Choroid plexus epithelial cell (primary cell): ENCODE measurements at regions not wholly inside any gene's neighbourhood (a gene's known extent, or its start where the extent isn't known, plus 50 kb on each side); places are given as distances from the start of the nearest gene placed in this dataset.

Experiments
- DNase-seq: peaks from one replicate; pipeline ENCODE4 v3.0.0-alpha.2; 2010; ENCODE audit warnings: low read depth
- H3K4me3 ChIP-seq: 2 replicates; pipeline ENCODE4 v1.5.1; 2011; ENCODE audit warnings: low read depth, mild to moderate bottlenecking, control low read depth, low read length, moderate library complexity
- TF ChIP-seq, protein P1 (sequence below): conservative IDR thresholded peaks from 2 replicates; pipeline ENCODE4 v1.5.1; 2011; ENCODE audit warnings: low read depth, mild to moderate bottlenecking, control low read depth, inconsistent platforms, low read length, moderate library complexity

GRCh38 chr2:15061268-15061667 is 428.8 kb downstream of the LRATD1 start:
- DNase-seq = no peak
- TF ChIP-seq, protein P1, sequence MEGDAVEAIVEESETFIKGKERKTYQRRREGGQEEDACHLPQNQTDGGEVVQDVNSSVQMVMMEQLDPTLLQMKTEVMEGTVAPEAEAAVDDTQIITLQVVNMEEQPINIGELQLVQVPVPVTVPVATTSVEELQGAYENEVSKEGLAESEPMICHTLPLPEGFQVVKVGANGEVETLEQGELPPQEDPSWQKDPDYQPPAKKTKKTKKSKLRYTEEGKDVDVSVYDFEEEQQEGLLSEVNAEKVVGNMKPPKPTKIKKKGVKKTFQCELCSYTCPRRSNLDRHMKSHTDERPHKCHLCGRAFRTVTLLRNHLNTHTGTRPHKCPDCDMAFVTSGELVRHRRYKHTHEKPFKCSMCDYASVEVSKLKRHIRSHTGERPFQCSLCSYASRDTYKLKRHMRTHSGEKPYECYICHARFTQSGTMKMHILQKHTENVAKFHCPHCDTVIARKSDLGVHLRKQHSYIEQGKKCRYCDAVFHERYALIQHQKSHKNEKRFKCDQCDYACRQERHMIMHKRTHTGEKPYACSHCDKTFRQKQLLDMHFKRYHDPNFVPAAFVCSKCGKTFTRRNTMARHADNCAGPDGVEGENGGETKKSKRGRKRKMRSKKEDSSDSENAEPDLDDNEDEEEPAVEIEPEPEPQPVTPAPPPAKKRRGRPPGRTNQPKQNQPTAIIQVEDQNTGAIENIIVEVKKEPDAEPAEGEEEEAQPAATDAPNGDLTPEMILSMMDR = no peak

GRCh38 chr2:15066138-15066537 is 433.6 kb downstream of the LRATD1 start:
- TF ChIP-seq, protein P1 = no peak
- H3K4me3 ChIP-seq = no peak overlapping the region
- DNase-seq = no peak

More at GRCh38 chr2:15061268-15061667, 428.8 kb downstream of the LRATD1 start:
- no peak overlapping the region for H3K4me3 ChIP-seq

DNA sequence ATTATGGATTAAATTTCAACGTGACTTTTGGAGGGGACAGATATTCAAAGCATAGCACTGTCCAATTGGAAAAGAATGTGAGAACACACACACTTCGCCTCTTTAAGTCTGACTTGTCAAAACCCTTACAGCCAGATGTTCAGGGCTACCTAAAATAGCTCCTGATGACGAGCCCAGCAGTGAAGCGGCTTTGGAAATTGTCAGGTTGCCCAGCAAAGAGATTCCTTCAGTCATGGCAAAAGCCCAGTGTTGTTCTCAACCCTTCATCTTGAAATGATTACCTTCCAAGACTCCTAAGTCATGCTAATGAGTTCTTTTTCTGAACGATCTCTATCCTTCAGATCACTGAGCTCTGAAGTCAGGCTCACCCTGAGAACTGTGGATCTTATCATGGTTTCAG is 436.6 kb downstream of the LRATD1 start:
- DNase-seq = no peak
- no peak overlapping the region for H3K4me3 ChIP-seq
- TF ChIP-seq, protein P1 = no peak

DNA sequence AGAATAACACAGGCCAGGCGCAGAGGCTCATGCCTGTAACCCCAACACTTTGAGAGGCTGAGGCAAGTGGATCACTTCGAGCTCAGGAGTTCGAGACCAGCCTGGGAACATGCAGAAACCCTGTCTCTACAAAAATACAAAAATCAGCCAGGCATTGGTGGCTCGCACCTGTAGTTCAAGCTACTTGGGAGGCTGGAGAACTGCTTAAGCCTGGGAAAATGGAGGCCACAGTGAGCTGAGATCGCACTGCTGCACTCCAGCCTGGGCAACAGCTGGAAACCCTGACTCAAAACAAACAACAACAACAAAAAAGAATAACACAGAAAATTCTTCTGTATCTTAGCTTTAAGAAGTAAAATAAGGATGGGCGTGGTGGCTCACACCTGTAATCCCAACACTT is 440.3 kb downstream of the LRATD1 start:
- TF ChIP-seq, protein P1 = no peak
- H3K4me3 ChIP-seq = no peak overlapping the region
- DNase-seq = no peak

DNA sequence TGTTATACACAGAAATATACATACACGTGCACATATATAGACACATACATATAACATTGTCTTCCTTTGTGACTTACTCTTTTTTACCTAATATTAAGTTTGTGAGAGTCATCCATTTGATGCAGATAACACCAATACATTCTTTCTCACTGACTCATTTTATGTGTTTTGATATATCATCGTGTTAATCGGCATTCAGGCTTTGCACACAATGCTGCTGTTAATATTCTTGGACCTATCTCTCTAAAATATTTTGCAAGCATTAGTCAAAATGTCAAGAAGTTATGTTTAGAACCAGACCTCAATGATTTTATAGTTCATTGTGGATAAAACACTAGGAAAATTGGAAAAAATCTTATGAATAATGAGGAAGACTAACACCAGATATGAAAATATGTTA is 441.1 kb downstream of the LRATD1 start:
- TF ChIP-seq, protein P1 = no peak
- DNase-seq = no peak
- no peak overlapping the region for H3K4me3 ChIP-seq

GRCh38 chr2:15074319-15074718 is 441.8 kb downstream of the LRATD1 start:
- no peak for DNase-seq
- TF ChIP-seq, protein P1 = no peak
- no peak overlapping the region for H3K4me3 ChIP-seq
